ENCODE measurements at regions not wholly inside any gene's neighbourhood (a gene's known extent, or its start where the extent isn't known, plus 50 kb on each side); places are given as distances from the start of the nearest gene placed in this dataset.

DNA sequence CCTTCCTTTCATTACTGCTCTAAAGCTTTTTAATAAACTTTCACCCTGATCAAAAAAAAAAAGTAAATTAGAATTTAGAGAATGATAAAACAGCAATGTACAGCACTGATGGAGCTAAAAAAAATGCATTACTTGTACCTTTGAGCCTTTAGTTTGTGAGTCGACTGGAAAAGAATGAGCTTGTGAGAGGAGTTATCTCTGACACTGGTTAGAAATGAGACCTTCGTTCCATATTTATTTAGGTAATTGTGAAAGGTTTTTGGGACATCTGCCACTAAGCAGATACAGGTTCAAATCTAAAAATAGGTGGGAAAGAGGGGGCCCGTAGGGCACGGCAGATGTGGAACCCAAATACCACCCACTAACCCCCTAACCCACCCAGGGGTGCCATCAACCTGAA lies 376.8 kb downstream of the ICE1 start (continued):
- TF ChIP-seq, protein P1, sequence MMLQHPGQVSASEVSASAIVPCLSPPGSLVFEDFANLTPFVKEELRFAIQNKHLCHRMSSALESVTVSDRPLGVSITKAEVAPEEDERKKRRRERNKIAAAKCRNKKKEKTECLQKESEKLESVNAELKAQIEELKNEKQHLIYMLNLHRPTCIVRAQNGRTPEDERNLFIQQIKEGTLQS (IDR thresholded peaks at IDR 0.05; ENCODE audit: insufficient read depth, low read depth, low read length) = no peak
- TF ChIP-seq CBX8 (IDR thresholded peaks at IDR 0.05; ENCODE audit: borderline replicate concordance, low read depth, low read length) (no peak), RBBP5 (IDR thresholded peaks at IDR 0.05; ENCODE audit: borderline replicate concordance, low read depth, low read length) (no peak), POLR2AphosphoS5 (IDR thresholded peaks at IDR 0.05; ENCODE audit: low read depth, low read length) (no peak), TEAD4 (IDR thresholded peaks at IDR 0.05; ENCODE audit: low read depth, low read length) (no peak)

Data from H1 (cell line).